ENCODE measurements at regions not wholly inside any gene's neighbourhood (a gene's known extent, or its start where the extent isn't known, plus 50 kb on each side); places are given as distances from the start of the nearest gene placed in this dataset.

DNA sequence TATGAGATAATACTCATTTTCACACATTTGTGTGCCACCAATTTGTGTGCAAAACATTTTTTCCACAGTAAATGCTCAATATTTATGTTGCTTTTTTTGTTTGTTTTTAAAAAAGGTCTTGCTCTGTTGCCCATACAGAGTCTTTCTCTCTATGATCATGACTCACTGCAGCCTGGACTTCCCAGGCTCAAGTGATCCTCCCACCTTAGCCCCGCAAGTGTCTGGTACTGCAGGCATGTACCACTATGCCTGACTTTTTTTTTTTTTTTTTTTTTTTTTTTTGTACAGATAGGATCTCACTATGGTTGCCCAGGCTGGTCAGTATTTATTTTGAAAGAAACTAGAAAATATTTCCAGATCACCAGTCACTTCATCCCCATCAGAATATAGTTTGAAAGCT lies 297.8 kb upstream of the GYPC start:
- no peaks in the 10 kb centered on the region for H3K4me1 ChIP-seq (replicated peaks; ENCODE audit: insufficient read depth)
- ChIA-PET CTCF (no interaction called here), POLR2A (ENCODE audit: unreplicated experiment) (no interaction called here)
- intact Hi-C loops (cut with micrococcal nuclease; ENCODE audit: unreplicated experiment), result no loop called here
- H3F3A ChIP-seq (ENCODE audit: insufficient read depth, low read depth), result no peaks in the 10 kb centered on the region
- TF ChIP-seq EZH2 (IDR thresholded peaks at IDR 0.05; ENCODE audit: low read depth), result no peak
- TF ChIP-seq, protein P1, sequence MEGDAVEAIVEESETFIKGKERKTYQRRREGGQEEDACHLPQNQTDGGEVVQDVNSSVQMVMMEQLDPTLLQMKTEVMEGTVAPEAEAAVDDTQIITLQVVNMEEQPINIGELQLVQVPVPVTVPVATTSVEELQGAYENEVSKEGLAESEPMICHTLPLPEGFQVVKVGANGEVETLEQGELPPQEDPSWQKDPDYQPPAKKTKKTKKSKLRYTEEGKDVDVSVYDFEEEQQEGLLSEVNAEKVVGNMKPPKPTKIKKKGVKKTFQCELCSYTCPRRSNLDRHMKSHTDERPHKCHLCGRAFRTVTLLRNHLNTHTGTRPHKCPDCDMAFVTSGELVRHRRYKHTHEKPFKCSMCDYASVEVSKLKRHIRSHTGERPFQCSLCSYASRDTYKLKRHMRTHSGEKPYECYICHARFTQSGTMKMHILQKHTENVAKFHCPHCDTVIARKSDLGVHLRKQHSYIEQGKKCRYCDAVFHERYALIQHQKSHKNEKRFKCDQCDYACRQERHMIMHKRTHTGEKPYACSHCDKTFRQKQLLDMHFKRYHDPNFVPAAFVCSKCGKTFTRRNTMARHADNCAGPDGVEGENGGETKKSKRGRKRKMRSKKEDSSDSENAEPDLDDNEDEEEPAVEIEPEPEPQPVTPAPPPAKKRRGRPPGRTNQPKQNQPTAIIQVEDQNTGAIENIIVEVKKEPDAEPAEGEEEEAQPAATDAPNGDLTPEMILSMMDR (conservative IDR thresholded peaks at IDR 0.05), result no peak
- no peaks in the 10 kb centered on the region for H3K9me3 ChIP-seq (ENCODE audit: insufficient read depth, low read depth)
- no TSS peak for BruUV-seq (replicated peaks)
- DNase-seq, result no peak
- no peak overlapping the region for H3K4me3 ChIP-seq
- no peak overlapping the region for H3K4me2 ChIP-seq
- H3K36me3 ChIP-seq (ENCODE audit: low read depth), result no peaks in the 10 kb centered on the region
- no peaks in the 10 kb centered on the region for H4K20me1 ChIP-seq (ENCODE audit: insufficient read depth)
- no peak overlapping the region for H2AFZ ChIP-seq
- no peaks in the 10 kb centered on the region for H3K9me2 ChIP-seq (ENCODE audit: insufficient read depth)
- no peak overlapping the region for H3K27ac ChIP-seq
- no peaks in the 10 kb centered on the region for H3K27me3 ChIP-seq (ENCODE audit: insufficient read depth, low read depth)
- no peaks in the 10 kb centered on the region for H3K79me2 ChIP-seq (ENCODE audit: low read depth)

DNA sequence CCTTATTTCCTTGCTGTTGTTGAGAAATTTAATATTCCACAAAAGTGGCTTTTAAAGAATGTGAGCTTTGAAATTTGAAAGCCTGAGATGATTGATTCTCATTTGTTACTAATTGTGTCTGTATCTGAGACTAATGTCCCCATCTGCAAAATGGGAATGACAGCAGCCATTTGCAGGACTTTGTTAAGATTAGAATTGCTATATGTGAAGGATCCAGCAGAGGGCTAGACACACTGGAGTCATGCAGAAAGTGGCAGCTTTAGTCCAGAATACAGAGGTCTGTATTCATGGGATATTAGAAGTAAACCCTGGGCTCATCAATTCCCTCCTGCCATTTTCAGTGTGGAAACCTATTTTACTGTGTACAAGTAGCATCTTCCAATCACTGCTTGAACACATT lies 296.5 kb upstream of the GYPC start:
- CTCF ChIA-PET, result no interaction called here
- no peaks in the 10 kb centered on the region for H3K79me2 ChIP-seq (ENCODE audit: low read depth)
- no peaks in the 10 kb centered on the region for H3K27me3 ChIP-seq (ENCODE audit: insufficient read depth, low read depth)
- no peak overlapping the region for H2AFZ ChIP-seq
- intact Hi-C loops (cut with micrococcal nuclease; ENCODE audit: unreplicated experiment), result no loop called here
- DNase-seq, result no peak
- no peaks in the 10 kb centered on the region for H4K20me1 ChIP-seq (ENCODE audit: insufficient read depth)
- no peaks in the 10 kb centered on the region for H3K9me3 ChIP-seq (ENCODE audit: insufficient read depth, low read depth)
- POLR2A ChIA-PET (ENCODE audit: unreplicated experiment), result no interaction called here
- H3K9me2 ChIP-seq (ENCODE audit: insufficient read depth), result no peaks in the 10 kb centered on the region
- H3K4me2 ChIP-seq, result no peak overlapping the region
- TF ChIP-seq EZH2 (IDR thresholded peaks at IDR 0.05; ENCODE audit: low read depth), result no peak
- TF ChIP-seq, protein P1 (conservative IDR thresholded peaks at IDR 0.05), result peak; percentile 62
- no peaks in the 10 kb centered on the region for H3K4me1 ChIP-seq (replicated peaks; ENCODE audit: insufficient read depth)
- H3F3A ChIP-seq (ENCODE audit: insufficient read depth, low read depth), result no peaks in the 10 kb centered on the region
- BruUV-seq (replicated peaks), result no TSS peak
- no peaks in the 10 kb centered on the region for H3K36me3 ChIP-seq (ENCODE audit: low read depth)
- no peak overlapping the region for H3K4me3 ChIP-seq
- H3K27ac ChIP-seq, result no peak overlapping the region

DNA sequence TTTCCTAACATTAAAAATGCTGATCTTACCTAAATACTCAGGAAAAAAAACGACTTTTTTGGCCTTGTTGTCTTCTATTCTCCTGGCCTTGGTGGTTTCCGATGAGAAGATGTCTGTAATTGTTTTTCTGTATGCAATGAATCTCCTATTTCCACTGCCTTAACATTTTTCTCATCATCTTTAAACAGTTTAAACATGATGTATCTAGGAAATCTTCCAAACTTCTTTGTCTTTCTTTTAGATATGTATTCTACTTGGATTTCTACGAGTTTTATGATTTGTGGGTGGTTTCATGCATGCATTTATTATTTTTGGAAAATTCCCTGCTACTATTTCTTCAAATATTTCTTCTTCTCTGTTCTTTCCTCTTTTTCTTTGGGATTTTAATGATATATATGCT lies 288.6 kb upstream of the GYPC start:
- no peaks in the 10 kb centered on the region for H3K79me2 ChIP-seq (ENCODE audit: low read depth)
- no peaks in the 10 kb centered on the region for H3K9me2 ChIP-seq (ENCODE audit: insufficient read depth)
- no peaks in the 10 kb centered on the region for H3F3A ChIP-seq (ENCODE audit: insufficient read depth, low read depth)
- intact Hi-C loops (cut with micrococcal nuclease; ENCODE audit: unreplicated experiment), result no loop called here
- DNase-seq, result no peak
- H3K4me2 ChIP-seq, result no peak overlapping the region
- no peaks in the 10 kb centered on the region for H3K36me3 ChIP-seq (ENCODE audit: low read depth)
- no peaks in the 10 kb centered on the region for H3K27me3 ChIP-seq (ENCODE audit: insufficient read depth, low read depth)
- CTCF ChIA-PET, result no interaction called here
- H3K4me1 ChIP-seq (replicated peaks; ENCODE audit: insufficient read depth), result no peaks in the 10 kb centered on the region
- TF ChIP-seq EZH2 (IDR thresholded peaks at IDR 0.05; ENCODE audit: low read depth), result no peak
- TF ChIP-seq, protein P1 (conservative IDR thresholded peaks at IDR 0.05), result no peak
- no peak overlapping the region for H3K4me3 ChIP-seq
- POLR2A ChIA-PET (ENCODE audit: unreplicated experiment), result no interaction called here
- no peaks in the 10 kb centered on the region for H3K9me3 ChIP-seq (ENCODE audit: insufficient read depth, low read depth)
- H2AFZ ChIP-seq, result no peak overlapping the region
- no peaks in the 10 kb centered on the region for H4K20me1 ChIP-seq (ENCODE audit: insufficient read depth)
- H3K27ac ChIP-seq, result no peak overlapping the region
- no TSS peak for BruUV-seq (replicated peaks)

Data from PC-9 (cell line).